HG02840 (cell line): ENCODE measurements at regions not wholly inside any gene's neighbourhood (a gene's known extent, or its start where the extent isn't known, plus 50 kb on each side); places are given as distances from the start of the nearest gene placed in this dataset.

Experiments used
- ATAC-seq: cut with Tn5 transposase; IDR thresholded peaks from one replicate; pipeline ENCODE4 v1.9.1; 2021; ENCODE audit warnings: mild to moderate bottlenecking, moderate library complexity, moderate number of reproducible peaks; ENCODE audit not compliant: unreplicated experiment, low FRiP score

DNA sequence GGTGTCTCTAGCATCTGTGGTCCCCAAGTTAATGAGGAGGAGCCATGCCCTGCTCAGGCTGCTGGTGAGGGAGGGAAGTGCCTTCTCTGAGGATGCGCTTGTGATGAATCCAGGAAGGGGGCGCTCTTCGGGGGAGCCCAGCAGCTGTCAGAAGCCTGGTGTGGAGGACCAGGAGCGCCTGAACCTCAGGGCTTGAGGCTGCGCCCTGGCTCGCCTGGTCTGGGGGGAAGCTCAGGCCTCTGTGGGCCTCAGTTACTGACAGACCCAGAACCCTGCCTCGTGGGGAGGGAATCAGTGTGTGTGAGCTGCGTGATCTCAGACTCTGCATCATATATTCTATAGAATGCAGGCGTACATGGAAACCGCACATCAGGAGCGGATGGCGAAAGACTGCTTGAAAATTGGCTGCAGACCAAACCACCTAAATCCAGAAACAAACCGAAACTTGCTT is 126.1 kb downstream of the SEC14L1 start:
- ATAC-seq = no peak

- ATAC-seq = no peak
These were observed 129.2 kb downstream of the SEC14L1 start for GRCh38 chr17:77269696-77270681.

- ATAC-seq = no peak
These were observed 130.6 kb downstream of the SEC14L1 start for GRCh38 chr17:77271411-77271810.

GRCh38 chr17:77273397-77274085 is 132.8 kb downstream of the SEC14L1 start:
- ATAC-seq = no peak

DNA sequence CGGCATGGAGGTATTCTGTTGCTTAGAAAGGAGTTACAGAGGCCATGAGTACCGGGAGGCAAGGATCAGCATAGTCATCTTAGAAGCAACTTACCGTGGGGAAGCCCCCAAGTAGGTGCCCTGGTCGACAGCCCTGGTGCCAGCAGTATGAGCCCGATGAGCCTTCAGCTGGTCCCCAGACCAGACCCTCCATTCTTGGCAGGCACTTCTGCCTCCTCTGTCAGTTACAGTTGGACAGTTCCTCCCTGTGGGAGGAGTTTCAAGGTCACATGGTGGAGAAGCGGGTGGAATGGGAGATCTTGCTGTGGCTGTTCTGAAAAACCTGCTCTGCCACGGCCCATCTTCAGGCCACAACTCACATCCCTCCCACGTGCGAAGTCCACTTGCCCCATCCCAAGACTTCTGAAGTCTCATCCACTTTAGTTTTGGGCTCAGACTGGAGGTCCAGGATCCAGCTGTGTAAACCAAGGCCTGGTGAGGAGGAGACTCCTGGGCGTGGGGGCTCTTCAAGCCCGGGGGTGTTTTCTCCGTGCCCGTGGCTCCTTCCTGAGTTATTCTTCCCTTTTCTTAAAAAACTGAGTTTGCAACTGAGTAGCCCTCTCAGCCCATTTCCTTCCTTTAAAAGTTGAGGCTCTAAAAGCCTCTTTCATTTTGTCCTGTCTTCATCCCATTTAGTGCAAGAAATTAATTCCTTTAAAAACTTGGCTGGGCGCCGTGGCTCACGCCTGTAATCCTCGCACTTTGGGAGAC is 133.5 kb downstream of the SEC14L1 start:
- ATAC-seq = no peak

DNA sequence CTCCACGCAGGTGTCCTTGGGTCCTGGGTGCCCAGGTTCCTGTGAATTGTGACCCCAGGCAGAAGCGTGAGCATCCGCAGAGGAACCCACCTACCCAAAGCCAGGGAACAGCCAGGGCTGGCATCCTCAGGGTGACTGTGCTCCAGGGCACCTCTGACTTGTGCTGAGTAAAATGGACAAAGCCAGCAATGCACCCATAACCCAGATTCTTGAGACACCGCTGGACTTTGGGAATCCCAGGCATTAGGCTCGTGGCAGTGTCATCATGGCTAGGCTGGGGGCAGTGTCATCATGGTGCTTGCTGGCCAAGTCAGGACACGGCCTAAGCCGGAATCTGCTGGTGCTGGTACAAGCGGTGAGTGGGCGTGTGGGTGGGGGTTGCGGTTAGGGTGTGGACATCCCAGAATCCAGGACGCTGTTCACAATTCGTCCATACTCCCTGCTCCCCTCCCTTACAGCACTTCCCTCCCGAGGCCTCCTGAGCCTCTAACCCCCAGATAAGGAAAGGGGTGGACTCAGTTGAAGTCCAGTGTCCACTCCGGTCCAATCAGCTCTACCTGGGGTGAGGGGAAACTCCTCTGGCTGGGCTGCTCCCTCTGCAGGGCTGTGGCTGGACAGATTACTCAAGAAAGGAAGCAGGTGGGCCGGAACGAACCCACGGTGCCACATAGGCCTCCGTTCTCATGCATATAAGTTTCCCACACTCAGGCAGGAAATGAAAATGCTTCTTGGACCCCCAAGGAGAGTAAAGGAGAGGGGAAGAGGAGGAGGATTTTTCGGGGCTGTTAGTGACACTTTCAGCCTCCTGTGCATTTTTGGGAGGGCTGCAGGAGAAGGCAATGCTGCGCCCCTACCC is 138.9 kb downstream of the SEC14L1 start:
- ATAC-seq = no peak

DNA sequence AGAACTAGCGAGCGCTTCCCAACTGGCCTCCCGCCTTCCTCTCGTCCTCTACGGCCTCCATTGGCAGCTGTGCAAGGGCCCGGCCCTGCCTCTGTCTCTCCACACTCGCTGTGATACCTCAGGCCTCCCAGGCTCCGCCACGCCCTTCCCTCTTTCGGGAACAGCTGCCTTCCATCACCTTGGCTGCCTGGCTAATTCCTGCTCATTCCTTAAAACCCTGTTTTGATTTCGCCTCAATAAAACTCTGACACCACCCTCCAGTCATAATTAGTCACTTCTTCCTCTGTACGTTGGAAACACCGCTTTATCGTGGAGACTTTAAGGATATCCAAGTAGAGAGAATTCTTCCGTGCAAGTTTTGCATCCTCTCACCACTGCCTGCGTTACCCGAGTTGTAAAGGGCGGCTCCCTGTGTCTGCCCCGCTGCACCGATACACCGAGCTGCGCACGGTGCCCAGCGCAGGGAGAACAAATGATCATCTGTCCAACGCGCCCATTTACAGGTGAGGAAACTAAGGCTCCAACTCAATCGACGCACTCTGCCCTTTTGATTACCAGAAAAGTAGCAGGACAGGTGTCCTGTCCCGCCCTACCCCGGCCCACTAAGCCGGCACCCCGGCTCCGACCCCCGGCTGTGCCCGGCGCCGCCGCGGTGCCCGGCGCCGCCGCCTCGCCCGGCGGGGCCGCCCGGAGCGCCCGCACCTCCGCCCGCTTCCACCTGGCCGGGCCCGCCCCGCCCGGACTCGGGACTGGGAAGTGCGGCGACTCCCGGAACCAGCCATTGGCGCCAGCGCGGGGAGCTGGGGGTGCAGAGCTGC is 139.7 kb downstream of the SEC14L1 start:
- ATAC-seq = peak; percentile 27

GRCh38 chr17:77281122-77281903 is 140.5 kb downstream of the SEC14L1 start:
- peak; percentile 69 for ATAC-seq

- no peak for ATAC-seq
These were observed 141.2 kb downstream of the SEC14L1 start for GRCh38 chr17:77281904-77282367.

DNA sequence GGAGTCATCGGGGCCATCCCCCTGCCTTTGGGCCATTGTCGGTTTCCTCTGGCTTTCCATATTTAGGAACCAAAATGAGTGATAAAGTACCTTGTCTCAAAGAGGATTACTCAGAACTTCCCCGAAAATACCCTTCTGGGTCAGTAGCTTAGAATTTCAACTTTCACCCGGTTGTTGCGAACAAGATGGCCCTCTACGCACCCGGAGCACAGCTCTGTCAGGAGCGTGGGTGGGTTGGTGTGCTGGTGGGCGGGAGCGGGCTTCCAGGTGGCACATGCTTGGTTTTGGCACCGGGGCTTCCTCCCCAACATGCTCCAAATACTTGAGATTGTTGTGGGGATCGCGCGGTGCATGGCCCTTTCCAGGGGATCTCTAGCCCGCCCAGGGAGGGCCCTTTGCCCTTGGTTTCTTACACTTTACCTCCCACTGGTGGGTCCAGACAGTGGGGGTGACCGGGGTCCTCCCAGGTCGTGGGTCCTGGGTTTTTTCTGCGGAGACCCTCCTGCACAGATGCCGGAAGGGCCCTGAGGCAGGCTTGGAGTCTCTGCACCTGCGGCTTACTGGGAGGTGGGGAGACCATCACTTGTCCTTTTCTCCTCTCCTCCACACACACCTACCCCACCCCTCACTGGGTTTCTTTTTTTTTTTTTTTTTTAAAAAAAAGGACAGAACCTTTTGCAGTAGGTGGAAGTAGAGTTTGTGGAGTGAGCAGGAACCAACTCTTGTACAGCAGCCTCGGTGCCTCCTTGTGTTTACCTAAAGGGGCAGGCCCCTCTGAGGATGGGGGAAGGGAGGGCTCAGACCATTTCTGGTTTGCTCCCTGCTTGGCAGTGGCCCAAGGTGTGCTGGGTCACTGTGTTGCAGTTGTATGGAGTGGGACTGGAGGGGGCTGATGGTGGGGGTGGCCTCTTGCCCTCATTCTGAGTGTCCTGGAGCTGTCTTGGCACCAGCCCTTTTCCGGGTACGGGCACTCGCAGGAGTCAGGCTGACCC is 142.1 kb downstream of the SEC14L1 start:
- no peak for ATAC-seq

DNA sequence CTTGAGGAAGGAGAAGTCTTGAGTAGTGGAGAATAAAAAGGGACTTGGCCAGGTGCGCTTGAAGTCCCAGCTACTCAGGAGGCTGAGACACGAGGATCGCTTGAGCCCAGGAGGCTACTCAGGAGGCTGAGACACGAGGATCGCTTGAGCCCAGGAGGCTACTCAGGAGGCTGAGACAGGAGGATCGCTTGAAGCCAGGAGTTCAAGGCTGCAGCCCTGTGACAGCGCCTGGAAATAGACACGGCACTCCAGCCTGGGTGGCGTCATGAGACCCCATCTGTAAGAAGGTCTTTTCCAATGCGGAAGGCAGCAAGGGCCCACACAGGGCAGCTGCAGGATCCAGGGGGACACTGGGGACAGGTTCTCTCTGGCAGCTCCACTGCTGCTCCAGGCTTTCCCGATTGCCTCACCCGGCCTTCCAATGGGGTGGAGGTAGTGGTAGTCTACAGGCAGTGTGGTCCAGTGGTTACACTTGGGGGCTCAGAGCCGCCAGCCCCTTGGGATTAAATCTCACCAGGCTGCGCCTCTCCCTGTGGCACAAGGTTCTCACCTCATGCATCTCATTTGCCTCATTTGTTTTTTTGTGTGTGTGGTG is 143.4 kb downstream of the SEC14L1 start:
- no peak for ATAC-seq

- no peak for ATAC-seq
These were observed 145.0 kb downstream of the SEC14L1 start for GRCh38 chr17:77285594-77286390.

GRCh38 chr17:77286391-77286640 is 145.5 kb downstream of the SEC14L1 start:
- no peak for ATAC-seq

- ATAC-seq = no peak
These were observed 146.1 kb downstream of the SEC14L1 start for GRCh38 chr17:77286641-77287431.

- no peak for ATAC-seq
These were observed 146.8 kb downstream of the SEC14L1 start for GRCh38 chr17:77287432-77288068.
